Tibial nerve (tissue), 4 donors: ENCODE measurements at regions not wholly inside any gene's neighbourhood (a gene's known extent, or its start where the extent isn't known, plus 50 kb on each side); places are given as distances from the start of the nearest gene placed in this dataset.
A peak's percentile ranks its signal among the peaks of the same experiment; 100 is the strongest.
"Not testable (repeated sequence)": the region's sequence is repeated elsewhere in the genome, so short reads cannot be mapped to it uniquely, and the experiment has no call there.

Experiments used
- DNase-seq, 2 donors: peaks; one replicate each; pipeline ENCODE4 v3.0.0-alpha.2; 2019; ENCODE audit warnings: low spot score in 2 of 2
- H3K27ac ChIP-seq, 4 donors: fragments of 200-600 bp; sonication (generic) in 3 of 4; one replicate each; pipeline ENCODE4 v1.5.1; 2017 to 2019; ENCODE audit warnings: mild to moderate bottlenecking in 1 of 4
- H3K27me3 ChIP-seq, 2 donors: fragments of 200-600 bp; sonication (generic) in 1 of 2; one replicate each; pipeline versions ENCODE4 v1.5.1 to v1.6.0; 2017 to 2019
- H3K36me3 ChIP-seq, 3 donors: fragments of 200-600 bp; sonication (generic); one replicate each; pipeline ENCODE4 v1.5.1; 2018 to 2019
- H3K4me1 ChIP-seq, 4 donors: fragments of 200-600 bp; sonication (generic) in 3 of 4; one replicate each; pipeline ENCODE4 v1.5.1; 2017 to 2019
- H3K4me3 ChIP-seq, 4 donors: fragments of 200-600 bp; sonication (generic) in 3 of 4; one replicate each; pipeline ENCODE4 v1.5.1; 2017 to 2019; ENCODE audit warnings: mild to moderate bottlenecking in 1 of 4, moderate library complexity in 1 of 4
- H3K9me3 ChIP-seq, 4 donors: fragments of 200-600 bp; sonication (generic) in 3 of 4; one replicate each; pipeline ENCODE4 v1.5.1; 2017 to 2019
- CTCF ChIP-seq, 5 experiments: fragments of 200-600 bp in 3 of 5; fragments of 450-650 bp in 2 of 5; sonication (generic) in 3 of 5; IDR thresholded peaks; one replicate each; pipeline ENCODE4 v1.5.1; 2016 to 2019; ENCODE audit warnings: antibody characterized with exemption in 5 of 5, mild to moderate bottlenecking in 3 of 5, moderate library complexity in 2 of 5
- EP300 ChIP-seq, 2 donors: sonication (generic); formaldehyde crosslinking; IDR thresholded peaks; one replicate each; pipeline ENCODE4 v1.6.1; 2017; ENCODE audit warnings: antibody characterized with exemption in 2 of 2, mild to moderate bottlenecking in 1 of 2
- POLR2A ChIP-seq, 2 donors: fragments of 450-650 bp; IDR thresholded peaks; one replicate each; pipeline ENCODE4 v1.6.1; 2017; ENCODE audit warnings: antibody characterized with exemption in 2 of 2, mild to moderate bottlenecking in 2 of 2, moderate library complexity in 2 of 2
- WGBS, 2 donors: methylation state at CpG; one replicate each; pipeline ENCODE4 v1.1.5; 2018; 5-methylcytosine and 5-hydroxymethylcytosine counted together

- no peak overlapping the region for H3K4me3 ChIP-seq
- H3K27me3 ChIP-seq, result no peaks in the 10 kb centered on the region
- DNase-seq, result no peak
- H3K4me1 ChIP-seq, result no peaks in the 10 kb centered on the region
- no peaks in the 10 kb centered on the region for H3K9me3 ChIP-seq
- WGBS, 2 donors, result 79 to 84% methylated on average over 3 of the region's 3 CpGs
- no peak overlapping the region for H3K27ac ChIP-seq
- no peaks in the 10 kb centered on the region for H3K36me3 ChIP-seq
- TF ChIP-seq POLR2A (IDR thresholded peaks at IDR 0.05), result no peak
- TF ChIP-seq CTCF (IDR thresholded peaks at IDR 0.05), result no peak
- TF ChIP-seq EP300 (IDR thresholded peaks at IDR 0.05), result no peak
Observed at GRCh38 chr13:44651724-44652123, 75.6 kb upstream of the TSC22D1 start.

DNA sequence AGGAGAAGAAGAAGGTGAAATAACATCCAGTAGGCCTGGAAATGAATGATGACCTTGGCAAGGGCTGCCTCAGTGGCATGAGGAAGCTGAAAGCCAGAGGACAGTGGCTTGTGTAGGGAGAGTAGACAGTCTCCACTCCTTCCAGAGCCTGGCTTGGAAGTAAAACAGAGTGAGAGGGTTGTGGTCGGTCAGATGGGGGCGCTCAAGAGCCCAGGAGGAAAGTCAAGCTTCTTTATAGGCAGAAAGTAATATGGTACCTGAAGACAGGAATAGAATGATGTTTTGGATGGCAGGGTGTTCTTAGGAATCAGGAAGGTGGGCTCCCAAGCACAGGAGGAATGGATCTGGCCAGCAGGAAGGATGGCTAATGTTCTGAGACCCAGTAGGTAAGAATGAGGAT is 75.1 kb upstream of the TSC22D1 start:
- Histone ChIP-seq H3K36me3 (no peaks in the 10 kb centered on the region), H3K4me1 (no peaks in the 10 kb centered on the region), H3K9me3 (no peaks in the 10 kb centered on the region), H3K27me3 (no peaks in the 10 kb centered on the region), H3K27ac (no peak overlapping the region), H3K4me3 (no peak overlapping the region)
- no peak for DNase-seq
- WGBS, 2 donors, result 0 to 31% methylated on average over 1 to 2 of the region's 2 CpGs
- TF ChIP-seq EP300 (IDR thresholded peaks at IDR 0.05), result no peak

- Histone ChIP-seq H3K36me3 (no peaks in the 10 kb centered on the region), H3K27me3 (no peaks in the 10 kb centered on the region), H3K9me3 (no peaks in the 10 kb centered on the region), H3K4me1 (no peaks in the 10 kb centered on the region), H3K27ac (no peak overlapping the region), H3K4me3 (no peak overlapping the region)
- DNase-seq, result no peak
- TF ChIP-seq POLR2A (IDR thresholded peaks at IDR 0.05) (no peak), CTCF (IDR thresholded peaks at IDR 0.05) (no peak), EP300 (IDR thresholded peaks at IDR 0.05) (no peak)
Observed at GRCh38 chr13:44649834-44650233, 73.7 kb upstream of the TSC22D1 start.

- Histone ChIP-seq H3K9me3 (no peaks in the 10 kb centered on the region), H3K27ac (no peak overlapping the region), H3K4me3 (no peak overlapping the region), H3K4me1 (no peaks in the 10 kb centered on the region), H3K36me3 (no peaks in the 10 kb centered on the region), H3K27me3 (no peaks in the 10 kb centered on the region)
- 71 to 84% methylated on average over 3 of the region's 3 CpGs for WGBS, 2 donors
- no peak for DNase-seq
- TF ChIP-seq EP300 (IDR thresholded peaks at IDR 0.05) (no peak), CTCF (IDR thresholded peaks at IDR 0.05) (no peak), POLR2A (IDR thresholded peaks at IDR 0.05) (no peak)
Observed at GRCh38 chr13:44649104-44649428, 72.9 kb upstream of the TSC22D1 start.

DNA sequence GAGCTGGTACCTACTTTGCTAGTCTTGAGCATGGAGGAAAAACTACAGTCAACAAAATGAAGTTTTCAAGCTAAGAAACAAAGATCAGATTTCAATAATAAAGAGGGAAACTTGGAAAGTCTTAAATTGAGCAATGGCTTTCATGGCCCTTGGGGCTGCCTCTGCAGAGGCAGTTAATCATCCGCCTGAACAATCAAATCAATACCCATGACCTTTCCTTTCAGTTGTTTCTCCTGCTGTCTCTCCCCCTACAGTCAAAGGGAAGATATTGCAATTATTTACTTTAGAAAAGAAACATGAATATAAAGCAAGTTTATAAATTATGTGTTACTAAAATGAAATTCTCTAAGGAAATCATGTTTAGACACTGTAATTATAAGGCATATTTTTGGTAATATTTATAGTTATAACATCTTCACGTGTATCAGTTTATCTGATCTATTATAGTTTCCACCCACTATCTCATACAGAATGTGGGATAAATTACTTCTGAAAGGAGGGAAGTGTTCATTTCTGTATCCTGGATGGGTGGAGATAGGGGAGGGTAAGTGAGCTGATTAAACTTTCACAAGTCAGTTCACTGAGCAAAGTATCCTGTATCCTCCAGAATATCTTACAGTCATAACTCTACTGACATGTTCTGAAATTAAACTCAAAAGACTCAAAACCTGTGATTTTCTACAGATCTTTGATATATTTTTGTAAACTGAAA is 72.4 kb upstream of the TSC22D1 start:
- Histone ChIP-seq H3K27ac (no peak overlapping the region), H3K27me3 (no peaks in the 10 kb centered on the region), H3K4me3 (no peak overlapping the region), H3K36me3 (no peaks in the 10 kb centered on the region), H3K4me1 (no peaks in the 10 kb centered on the region), H3K9me3 (no peaks in the 10 kb centered on the region)
- TF ChIP-seq CTCF (IDR thresholded peaks at IDR 0.05) (peak in 1 of 5 experiments; percentile 11), EP300 (IDR thresholded peaks at IDR 0.05) (no peak)
- no peak for DNase-seq
- 49 to 58% methylated on average over 2 of the region's 2 CpGs for WGBS, 2 donors

GRCh38 chr13:44647560-44647959 is 71.4 kb upstream of the TSC22D1 start:
- H3K36me3 ChIP-seq, H3K27me3 ChIP-seq, H3K9me3 ChIP-seq, H3K4me1 ChIP-seq, H3K27ac ChIP-seq, DNase-seq, H3K4me3 ChIP-seq: not testable (repeated sequence)
- 90 to 91% methylated on average over 1 of the region's 1 CpG for WGBS, 2 donors
